Endothelial cell of umbilical vein (primary cell): ENCODE measurements at regions not wholly inside any gene's neighbourhood (a gene's known extent, or its start where the extent isn't known, plus 50 kb on each side); places are given as distances from the start of the nearest gene placed in this dataset.

ENCODE experiments used
- BruUV-seq: library from RNA; stranded (reverse); fragments of 400-500 nt; replicated peaks from 2 replicates; lab custom pipeline; 2021; lab: Mats Ljungman, UMichigan
- CTCF ChIA-PET: fragments of 300-600, 350-600 bp; sonication (Branson Sonifier 250); formaldehyde crosslinking; loops from one replicate; lab custom pipeline; 2021; ENCODE audit warnings: antibody characterized with exemption, inconsistent platforms; lab: Charles Lee
- POLR2A ChIA-PET: fragments of 300-600, 350-600 bp; sonication (Branson Sonifier 250); formaldehyde crosslinking; loops from one replicate; lab custom pipeline; 2021; ENCODE audit warnings: antibody characterized with exemption, inconsistent platforms; lab: Charles Lee
- DNase-seq: peaks from one replicate; pipeline ENCODE4 v3.0.0-alpha.2; 2011; ENCODE audit warnings: low read depth, low spot score
- FAIRE-seq: peaks from 2 replicates; lab custom pipeline; 2011; peaks lifted over from hg19 to GRCh38; lab: Jason Lieb, UNC
- H2AFZ ChIP-seq: 2 replicates; pipeline ENCODE4 v1.6.0; 2012; ENCODE audit warnings: low read depth, low read length, control low read depth, inconsistent platforms
- H3K27ac ChIP-seq: 2 replicates; pipeline ENCODE4 v1.5.1; 2011; ENCODE audit warnings: low read depth, mild to moderate bottlenecking, control low read depth, low read length, moderate library complexity; ENCODE audit not compliant: insufficient read depth
- H3K27me3 ChIP-seq, 2 experiments: 2 replicates each; pipeline versions ENCODE4 v1.6.0 to v1.6.1; 2011; ENCODE audit warnings: low read length in 2 of 2, mixed read lengths in 1 of 2; ENCODE audit not compliant: control insufficient read depth in 2 of 2, insufficient read depth in 2 of 2
- H3K36me3 ChIP-seq, 2 experiments: 2 replicates in 1 of 2; 3 replicates in 1 of 2; pipeline ENCODE4 v1.5.1; 2011; ENCODE audit warnings: low read length in 2 of 2, mild to moderate bottlenecking in 1 of 2, moderate library complexity in 1 of 2; ENCODE audit not compliant: control insufficient read depth in 2 of 2, insufficient read depth in 2 of 2; ENCODE audit errors: extremely low read depth in 1 of 2
- H3K4me1 ChIP-seq: 3 replicates; pipeline ENCODE4 v1.5.1; 2011; ENCODE audit warnings: mild to moderate bottlenecking, low read length; ENCODE audit not compliant: control insufficient read depth, insufficient read depth; ENCODE audit errors: extremely low read depth
- H3K4me2 ChIP-seq: 2 replicates; pipeline ENCODE4 v1.6.1; 2011; ENCODE audit warnings: low read length, control low read depth, mixed read lengths; ENCODE audit not compliant: insufficient read depth
- H3K4me3 ChIP-seq, 3 experiments: fragments of 200-600 bp in 1 of 3; sonication (generic), shearing (Covaris generic) in 1 of 3; replicated peaks in 1 of 3; 2 replicates each; pipeline ENCODE4 v1.5.1; 2011 to 2016; ENCODE audit warnings: control low read depth in 3 of 3, low read length in 3 of 3, mild to moderate bottlenecking in 2 of 3, inconsistent platforms in 1 of 3, low read depth in 1 of 3, moderate library complexity in 1 of 3; ENCODE audit not compliant: insufficient read depth in 1 of 3
- H3K79me2 ChIP-seq: 2 replicates; pipeline ENCODE4 v1.6.0; 2012; ENCODE audit warnings: low read length, inconsistent platforms; ENCODE audit not compliant: control insufficient read depth, insufficient read depth
- H3K9ac ChIP-seq: replicated peaks from 2 replicates; pipeline ENCODE3; 2011; ENCODE audit warnings: low read length, control low read depth; ENCODE audit not compliant: insufficient read depth; ENCODE audit errors: extremely low read depth
- H3K9me1 ChIP-seq: replicated peaks from 3 replicates; pipeline ENCODE4 v1.6.0; 2011; ENCODE audit warnings: mild to moderate bottlenecking, low read length; ENCODE audit not compliant: control insufficient read depth, insufficient read depth; ENCODE audit errors: extremely low read depth
- H3K9me3 ChIP-seq: replicated peaks from 2 replicates; pipeline ENCODE4 v1.5.1; 2012; ENCODE audit warnings: low read length, inconsistent platforms; ENCODE audit not compliant: control insufficient read depth, insufficient read depth
- H4K20me1 ChIP-seq: replicated peaks from 2 replicates; pipeline ENCODE3; 2011; ENCODE audit warnings: mild to moderate bottlenecking, low read length; ENCODE audit not compliant: control insufficient read depth, insufficient read depth; ENCODE audit errors: extremely low read depth
- EZH2 ChIP-seq: IDR thresholded peaks from 2 replicates; pipeline ENCODE4 v1.6.1; 2012; ENCODE audit warnings: borderline replicate concordance, low read depth, mild to moderate bottlenecking, moderate library complexity, low read length, inconsistent platforms; ENCODE audit not compliant: severe bottlenecking
- FOS ChIP-seq: IDR thresholded peaks from 2 replicates; pipeline ENCODE4 v1.6.1; 2011; ENCODE audit warnings: mild to moderate bottlenecking, low read length, moderate library complexity, borderline replicate concordance; ENCODE audit not compliant: insufficient read depth
- GATA2 ChIP-seq: IDR thresholded peaks from 2 replicates; pipeline ENCODE4 v1.7.0; 2011; ENCODE audit warnings: low read depth, mild to moderate bottlenecking, moderate library complexity, mixed read lengths, low read length; ENCODE audit not compliant: insufficient read length, insufficient read depth
- JUN ChIP-seq: IDR thresholded peaks from 2 replicates; pipeline ENCODE4 v1.6.1; 2011; ENCODE audit warnings: borderline replicate concordance, low read depth; ENCODE audit not compliant: insufficient read length, insufficient read depth
- MYC ChIP-seq: IDR thresholded peaks from one replicate; pipeline ENCODE4 v1.6.1; 2011; ENCODE audit warnings: mild to moderate bottlenecking, low read depth, low read length
- POLR2A ChIP-seq: IDR thresholded peaks from 2 replicates; pipeline ENCODE4 v1.6.1; 2012; ENCODE audit warnings: low read depth, mild to moderate bottlenecking, control low read depth, low read length
- POLR2AphosphoS5 ChIP-seq: IDR thresholded peaks from 2 replicates; pipeline ENCODE4 v1.6.1; 2012; ENCODE audit warnings: low read depth, mild to moderate bottlenecking, control low read depth, low read length, moderate library complexity; ENCODE audit not compliant: insufficient read depth
- dilution Hi-C: fragments of 300-500 bp; cut with MboI; formaldehyde crosslinking; loops from one replicate; pipeline ENCODE4 v1.15.0; 2019; ENCODE audit warnings: low sequenced_read_pairs; ENCODE audit not compliant: extremely low pct_ligation_motif_present
- intact Hi-C: fragments of 100-400 bp; cut with micrococcal nuclease; formaldehyde crosslinking; loops from one replicate; pipeline ENCODE4 v1.10.0; 2022
- TF ChIP-seq, protein P1 (sequence below), 2 donors: IDR thresholded peaks; 1 replicate in 1 of 2; 2 replicates in 1 of 2; pipeline ENCODE4 v1.5.1; 2011; ENCODE audit warnings: low read length in 2 of 2, mild to moderate bottlenecking in 2 of 2, moderate library complexity in 2 of 2, control low read depth in 1 of 2, inconsistent platforms in 1 of 2, low read depth in 1 of 2; ENCODE audit not compliant: insufficient read depth in 1 of 2; ENCODE audit errors: extremely low read depth in 1 of 2
- TF ChIP-seq, protein P2 (sequence below): IDR thresholded peaks from 2 replicates; pipeline ENCODE4 v1.6.1; 2011; ENCODE audit not compliant: insufficient read depth, insufficient read length

DNA sequence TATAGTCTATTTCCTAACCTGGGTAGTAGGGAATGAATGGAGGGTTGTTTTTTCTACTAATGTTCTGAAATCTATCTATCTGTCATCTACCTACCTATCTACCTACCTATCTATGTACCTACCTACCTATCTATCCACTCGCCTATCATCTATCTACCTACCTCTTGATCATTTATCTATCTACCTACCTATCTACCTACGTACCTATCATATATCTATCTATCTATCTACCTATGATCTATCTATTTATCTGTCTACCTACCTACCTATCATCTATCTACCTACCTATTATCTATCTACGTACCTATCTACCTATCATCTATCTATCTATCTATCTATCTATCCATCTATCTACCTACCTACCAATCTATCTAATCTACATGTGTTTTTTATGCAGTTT lies 62.5 kb upstream of the PHACTR1 start:
- Histone ChIP-seq H3K9me1 (no peaks in the 10 kb centered on the region), H4K20me1 (no peaks in the 10 kb centered on the region), H3K9me3 (no peaks in the 10 kb centered on the region), H3K27me3 (peaks cover 2 to 5% of the 10 kb centered on the region in 2 experiments), H3K4me2 (no peak overlapping the region), H3K79me2 (no peaks in the 10 kb centered on the region), H3K4me3 (no peak overlapping the region), H3K9ac (no peak overlapping the region), H3K36me3 (no peaks in the 10 kb centered on the region), H3K4me1 (no peaks in the 10 kb centered on the region), H2AFZ (no peak overlapping the region), H3K27ac (no peak overlapping the region)
- FAIRE-seq (no peak), DNase-seq (no peak)
- POLR2A ChIA-PET, result no interaction called here
- intact Hi-C loops, result no loop called here
- no peak for TF ChIP-seq MYC
- no peak for TF ChIP-seq EZH2
- no peak for TF ChIP-seq POLR2A
- no peak for TF ChIP-seq JUN
- TF ChIP-seq POLR2AphosphoS5, result no peak
- no peak for TF ChIP-seq GATA2
- TF ChIP-seq, protein P1, sequence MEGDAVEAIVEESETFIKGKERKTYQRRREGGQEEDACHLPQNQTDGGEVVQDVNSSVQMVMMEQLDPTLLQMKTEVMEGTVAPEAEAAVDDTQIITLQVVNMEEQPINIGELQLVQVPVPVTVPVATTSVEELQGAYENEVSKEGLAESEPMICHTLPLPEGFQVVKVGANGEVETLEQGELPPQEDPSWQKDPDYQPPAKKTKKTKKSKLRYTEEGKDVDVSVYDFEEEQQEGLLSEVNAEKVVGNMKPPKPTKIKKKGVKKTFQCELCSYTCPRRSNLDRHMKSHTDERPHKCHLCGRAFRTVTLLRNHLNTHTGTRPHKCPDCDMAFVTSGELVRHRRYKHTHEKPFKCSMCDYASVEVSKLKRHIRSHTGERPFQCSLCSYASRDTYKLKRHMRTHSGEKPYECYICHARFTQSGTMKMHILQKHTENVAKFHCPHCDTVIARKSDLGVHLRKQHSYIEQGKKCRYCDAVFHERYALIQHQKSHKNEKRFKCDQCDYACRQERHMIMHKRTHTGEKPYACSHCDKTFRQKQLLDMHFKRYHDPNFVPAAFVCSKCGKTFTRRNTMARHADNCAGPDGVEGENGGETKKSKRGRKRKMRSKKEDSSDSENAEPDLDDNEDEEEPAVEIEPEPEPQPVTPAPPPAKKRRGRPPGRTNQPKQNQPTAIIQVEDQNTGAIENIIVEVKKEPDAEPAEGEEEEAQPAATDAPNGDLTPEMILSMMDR (IDR thresholded peaks at IDR 0.05; ENCODE audit: extremely low read depth in 1 of 2, insufficient read depth in 1 of 2, low read depth in 1 of 2, low read length in 2 of 2), result no peak
- no peak for TF ChIP-seq FOS
- TF ChIP-seq, protein P2, sequence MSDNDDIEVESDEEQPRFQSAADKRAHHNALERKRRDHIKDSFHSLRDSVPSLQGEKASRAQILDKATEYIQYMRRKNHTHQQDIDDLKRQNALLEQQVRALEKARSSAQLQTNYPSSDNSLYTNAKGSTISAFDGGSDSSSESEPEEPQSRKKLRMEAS, result no peak
- no TSS peak for BruUV-seq
- CTCF ChIA-PET, result no interaction called here
- dilution Hi-C loops, result no loop called here
